Gastrocnemius medialis (tissue), 4 donors: ENCODE measurements at regions not wholly inside any gene's neighbourhood (a gene's known extent, or its start where the extent isn't known, plus 50 kb on each side); places are given as distances from the start of the nearest gene placed in this dataset.

Experiments used
- CTCF ChIP-seq, 5 experiments: fragments of 450-650 bp in 3 of 5; fragments of 200-600 bp in 2 of 5; sonication (generic) in 2 of 5; IDR thresholded peaks in 4 of 5; conservative IDR thresholded peaks in 1 of 5; 1 replicate in 4 of 5; 2 replicates in 1 of 5; pipeline ENCODE4 v1.5.1; 2016 to 2019; ENCODE audit warnings: antibody characterized with exemption in 5 of 5, mild to moderate bottlenecking in 3 of 5, moderate library complexity in 3 of 5
- POLR2A ChIP-seq, 2 donors: fragments of 450-650 bp; IDR thresholded peaks; one replicate each; pipeline ENCODE4 v1.6.1; 2017; ENCODE audit warnings: antibody characterized with exemption in 2 of 2, mild to moderate bottlenecking in 2 of 2, moderate library complexity in 2 of 2

GRCh38 chr2:150012986-150013385 lies 425.4 kb upstream of the MMADHC start:
- TF ChIP-seq CTCF (IDR thresholded peaks at IDR 0.05 in 4 of 5, conservative IDR thresholded peaks at IDR 0.05 in 1 of 5) (no peak), POLR2A (IDR thresholded peaks at IDR 0.05) (no peak)
